ENCODE measurements at regions not wholly inside any gene's neighbourhood (a gene's known extent, or its start where the extent isn't known, plus 50 kb on each side); places are given as distances from the start of the nearest gene placed in this dataset.

- Histone ChIP-seq H3K4me3 (ENCODE audit: severe bottlenecking) (no peak overlapping the region), H3K27me3 (ENCODE audit: insufficient read depth, poor library complexity, severe bottlenecking) (no peaks in the 10 kb centered on the region), H3K27ac (ENCODE audit: poor library complexity, severe bottlenecking) (no peak overlapping the region), H3K9me3 (ENCODE audit: severe bottlenecking) (no peaks in the 10 kb centered on the region), H3K36me3 (ENCODE audit: low read depth) (no peaks in the 10 kb centered on the region), H3K4me1 (ENCODE audit: insufficient read depth, poor library complexity, severe bottlenecking) (no peaks in the 10 kb centered on the region)
- no peak for DNase-seq (ENCODE audit: low spot score)
- ATAC-seq (ENCODE audit: low read depth) = no peak
- TF ChIP-seq CTCF (IDR thresholded peaks at IDR 0.05; ENCODE audit: poor library complexity, severe bottlenecking) = no peak
Measured at GRCh38 chr7:340979-341694, 51.2 kb downstream of the FOXL3 start.

- H3K4me1 ChIP-seq (ENCODE audit: insufficient read depth, poor library complexity, severe bottlenecking) = no peaks in the 10 kb centered on the region
- H3K27me3 ChIP-seq (ENCODE audit: insufficient read depth, poor library complexity, severe bottlenecking) = no peaks in the 10 kb centered on the region
- DNase-seq (ENCODE audit: low spot score) (no peak), ATAC-seq (ENCODE audit: low read depth) (0 out of 3 replicates have a peak, but pooled peaks have one; percentile 19)
- no peaks in the 10 kb centered on the region for H3K9me3 ChIP-seq (ENCODE audit: severe bottlenecking)
- no peak overlapping the region for H3K4me3 ChIP-seq (ENCODE audit: severe bottlenecking)
- H3K27ac ChIP-seq (ENCODE audit: poor library complexity, severe bottlenecking) = no peak overlapping the region
- no peaks in the 10 kb centered on the region for H3K36me3 ChIP-seq (ENCODE audit: low read depth)
- no peak for TF ChIP-seq CTCF (IDR thresholded peaks at IDR 0.05; ENCODE audit: poor library complexity, severe bottlenecking)
Measured at GRCh38 chr7:341841-342638, 52.1 kb downstream of the FOXL3 start.

- no peaks in the 10 kb centered on the region for H3K4me1 ChIP-seq (ENCODE audit: insufficient read depth, poor library complexity, severe bottlenecking)
- DNase-seq (ENCODE audit: low spot score) (no peak), ATAC-seq (ENCODE audit: low read depth) (no peak)
- H3K9me3 ChIP-seq (ENCODE audit: severe bottlenecking) = no peaks in the 10 kb centered on the region
- no peak overlapping the region for H3K4me3 ChIP-seq (ENCODE audit: severe bottlenecking)
- H3K27ac ChIP-seq (ENCODE audit: poor library complexity, severe bottlenecking) = no peak overlapping the region
- H3K27me3 ChIP-seq (ENCODE audit: insufficient read depth, poor library complexity, severe bottlenecking) = no peaks in the 10 kb centered on the region
- no peaks in the 10 kb centered on the region for H3K36me3 ChIP-seq (ENCODE audit: low read depth)
- no peak for TF ChIP-seq CTCF (IDR thresholded peaks at IDR 0.05; ENCODE audit: poor library complexity, severe bottlenecking)
Measured at GRCh38 chr7:342681-343216, 52.8 kb downstream of the FOXL3 start.

- TF ChIP-seq CTCF (IDR thresholded peaks at IDR 0.05; ENCODE audit: poor library complexity, severe bottlenecking) = no peak
- H3K9me3 ChIP-seq (ENCODE audit: severe bottlenecking) = no peaks in the 10 kb centered on the region
- no peaks in the 10 kb centered on the region for H3K4me1 ChIP-seq (ENCODE audit: insufficient read depth, poor library complexity, severe bottlenecking)
- no peaks in the 10 kb centered on the region for H3K36me3 ChIP-seq (ENCODE audit: low read depth)
- H3K27ac ChIP-seq (ENCODE audit: poor library complexity, severe bottlenecking) = no peak overlapping the region
- ATAC-seq (ENCODE audit: low read depth) (no peak), DNase-seq (ENCODE audit: low spot score) (no peak)
- no peak overlapping the region for H3K4me3 ChIP-seq (ENCODE audit: severe bottlenecking)
- H3K27me3 ChIP-seq (ENCODE audit: insufficient read depth, poor library complexity, severe bottlenecking) = no peaks in the 10 kb centered on the region
Measured at GRCh38 chr7:343227-343822, 53.4 kb downstream of the FOXL3 start.
